ENCODE measurements at regions not wholly inside any gene's neighbourhood (a gene's known extent, or its start where the extent isn't known, plus 50 kb on each side); places are given as distances from the start of the nearest gene placed in this dataset.

- DNase-seq (no peak), ATAC-seq (no peak)
- in situ Hi-C loops (cut with MboI; ENCODE audit: low sequenced_read_pairs in 4 of 4): no loop called here
- intact Hi-C loops (cut with DNase I; ENCODE audit: low total_unique reads): no loop called here
- TF ChIP-seq CTCF (IDR thresholded peaks at IDR 0.05 in 4 of 5, conservative IDR thresholded peaks at IDR 0.05 in 1 of 5): no peak
- TF ChIP-seq POLR2A (IDR thresholded peaks at IDR 0.05): no peak
- Histone ChIP-seq H3K27me3 (peaks cover 0 to 6% (median under 1%) of the 10 kb centered on the region in 3 donors), H3K4me1 (no peaks in the 10 kb centered on the region), H3K36me3 (no peaks in the 10 kb centered on the region), H3K9me3 (no peaks in the 10 kb centered on the region), H3K4me3 (no peak overlapping the region), H3K27ac (no peak overlapping the region)
These were observed 75.5 kb upstream of the CCDC167 start for GRCh38 chr6:37575221-37575620.

GRCh38 chr6:37572334-37572733 lies 72.6 kb upstream of the CCDC167 start:
- H3K36me3 ChIP-seq: no peaks in the 10 kb centered on the region
- DNase-seq (no peak), ATAC-seq (no peak)
- in situ Hi-C loops (cut with MboI; ENCODE audit: low sequenced_read_pairs in 4 of 4) (loop anchor here in 1 of 4 donors (25.0 kb wide), 1 partner anchor 235 kb away; no protein-coding TSS in a partner anchor), intact Hi-C loops (cut with DNase I; ENCODE audit: low total_unique reads) (no loop called here)
- H3K27ac ChIP-seq: no peak overlapping the region
- H3K4me3 ChIP-seq: no peak overlapping the region
- H3K4me1 ChIP-seq: no peaks in the 10 kb centered on the region
- no peak for TF ChIP-seq POLR2A (IDR thresholded peaks at IDR 0.05)
- TF ChIP-seq CTCF (IDR thresholded peaks at IDR 0.05 in 4 of 5, conservative IDR thresholded peaks at IDR 0.05 in 1 of 5): no peak
- H3K27me3 ChIP-seq: peaks cover 0 to 6% (median 5%) of the 10 kb centered on the region in 3 donors
- H3K9me3 ChIP-seq: no peaks in the 10 kb centered on the region

- no peak for TF ChIP-seq POLR2A (IDR thresholded peaks at IDR 0.05)
- TF ChIP-seq CTCF (IDR thresholded peaks at IDR 0.05 in 4 of 5, conservative IDR thresholded peaks at IDR 0.05 in 1 of 5): no peak
- Histone ChIP-seq H3K4me1 (peaks cover under 1 to 6% of the 10 kb centered on the region in 2 donors), H3K9me3 (no peaks in the 10 kb centered on the region), H3K27me3 (peaks cover 8 to 12% (median 9%) of the 10 kb centered on the region in 3 donors), H3K36me3 (no peaks in the 10 kb centered on the region), H3K27ac (no peak overlapping the region), H3K4me3 (no peak overlapping the region)
- DNase-seq (no peak), ATAC-seq (no peak)
- in situ Hi-C loops (cut with MboI; ENCODE audit: low sequenced_read_pairs in 4 of 4) (loop anchor here in 1 of 4 donors (25.0 kb wide), 1 partner anchor 233 kb away; no protein-coding TSS in a partner anchor), intact Hi-C loops (cut with DNase I; ENCODE audit: low total_unique reads) (no loop called here)
These were observed 70.9 kb upstream of the CCDC167 start for GRCh38 chr6:37570482-37571133.

GRCh38 chr6:37569743-37570481 lies 70.2 kb upstream of the CCDC167 start:
- ATAC-seq (no peak), DNase-seq (no peak)
- no peak overlapping the region for H3K27ac ChIP-seq
- in situ Hi-C loops (cut with MboI; ENCODE audit: low sequenced_read_pairs in 4 of 4) (loop anchor here in 1 of 4 donors (25.0 kb wide), 1 partner anchor 233 kb away; no protein-coding TSS in a partner anchor), intact Hi-C loops (cut with DNase I; ENCODE audit: low total_unique reads) (loop anchor here (5.0 to 10.0 kb wide), 2 partner anchors 85 to 122 kb away; no protein-coding TSS in a partner anchor)
- H3K36me3 ChIP-seq: no peaks in the 10 kb centered on the region
- peaks cover 3 to 6% of the 10 kb centered on the region in 2 donors for H3K4me1 ChIP-seq
- H3K4me3 ChIP-seq: no peak overlapping the region
- H3K9me3 ChIP-seq: no peaks in the 10 kb centered on the region
- peaks cover 8 to 13% (median 13%) of the 10 kb centered on the region in 3 donors for H3K27me3 ChIP-seq
- no peak for TF ChIP-seq CTCF (IDR thresholded peaks at IDR 0.05 in 4 of 5, conservative IDR thresholded peaks at IDR 0.05 in 1 of 5)
- TF ChIP-seq POLR2A (IDR thresholded peaks at IDR 0.05): no peak

Measured in gastrocnemius medialis (tissue), 4 donors.